ENCODE measurements at regions not wholly inside any gene's neighbourhood (a gene's known extent, or its start where the extent isn't known, plus 50 kb on each side); places are given as distances from the start of the nearest gene placed in this dataset.

DNA sequence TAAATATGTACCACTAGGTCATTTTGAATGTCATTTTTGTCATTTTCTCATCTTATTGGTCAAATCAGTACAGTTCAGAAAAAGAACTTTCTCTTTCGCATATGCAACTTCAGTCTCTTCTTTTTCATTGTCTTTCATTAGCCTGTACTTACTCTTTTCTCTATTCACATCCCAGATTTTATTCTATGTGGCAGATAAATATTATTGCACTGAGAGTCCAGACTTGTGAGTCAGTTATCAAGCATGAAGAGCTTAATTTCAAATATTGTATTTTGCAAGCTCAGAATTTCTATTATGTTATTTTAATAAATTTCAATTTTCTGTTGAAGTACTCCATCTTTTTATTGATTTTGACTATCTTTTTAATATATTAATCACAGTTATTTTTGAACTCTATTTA lies 105.2 kb upstream of the PALMD start:
- TF ChIP-seq, protein P1, sequence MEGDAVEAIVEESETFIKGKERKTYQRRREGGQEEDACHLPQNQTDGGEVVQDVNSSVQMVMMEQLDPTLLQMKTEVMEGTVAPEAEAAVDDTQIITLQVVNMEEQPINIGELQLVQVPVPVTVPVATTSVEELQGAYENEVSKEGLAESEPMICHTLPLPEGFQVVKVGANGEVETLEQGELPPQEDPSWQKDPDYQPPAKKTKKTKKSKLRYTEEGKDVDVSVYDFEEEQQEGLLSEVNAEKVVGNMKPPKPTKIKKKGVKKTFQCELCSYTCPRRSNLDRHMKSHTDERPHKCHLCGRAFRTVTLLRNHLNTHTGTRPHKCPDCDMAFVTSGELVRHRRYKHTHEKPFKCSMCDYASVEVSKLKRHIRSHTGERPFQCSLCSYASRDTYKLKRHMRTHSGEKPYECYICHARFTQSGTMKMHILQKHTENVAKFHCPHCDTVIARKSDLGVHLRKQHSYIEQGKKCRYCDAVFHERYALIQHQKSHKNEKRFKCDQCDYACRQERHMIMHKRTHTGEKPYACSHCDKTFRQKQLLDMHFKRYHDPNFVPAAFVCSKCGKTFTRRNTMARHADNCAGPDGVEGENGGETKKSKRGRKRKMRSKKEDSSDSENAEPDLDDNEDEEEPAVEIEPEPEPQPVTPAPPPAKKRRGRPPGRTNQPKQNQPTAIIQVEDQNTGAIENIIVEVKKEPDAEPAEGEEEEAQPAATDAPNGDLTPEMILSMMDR (IDR thresholded peaks at IDR 0.05) = no peak
- TF ChIP-seq POLR2AphosphoS5 (IDR thresholded peaks at IDR 0.05) = no peak
- TF ChIP-seq EP300 (IDR thresholded peaks at IDR 0.05) = no peak

Measured in gastroesophageal sphincter (tissue), 3 donors.